ENCODE measurements at regions not wholly inside any gene's neighbourhood (a gene's known extent, or its start where the extent isn't known, plus 50 kb on each side); places are given as distances from the start of the nearest gene placed in this dataset.

DNA sequence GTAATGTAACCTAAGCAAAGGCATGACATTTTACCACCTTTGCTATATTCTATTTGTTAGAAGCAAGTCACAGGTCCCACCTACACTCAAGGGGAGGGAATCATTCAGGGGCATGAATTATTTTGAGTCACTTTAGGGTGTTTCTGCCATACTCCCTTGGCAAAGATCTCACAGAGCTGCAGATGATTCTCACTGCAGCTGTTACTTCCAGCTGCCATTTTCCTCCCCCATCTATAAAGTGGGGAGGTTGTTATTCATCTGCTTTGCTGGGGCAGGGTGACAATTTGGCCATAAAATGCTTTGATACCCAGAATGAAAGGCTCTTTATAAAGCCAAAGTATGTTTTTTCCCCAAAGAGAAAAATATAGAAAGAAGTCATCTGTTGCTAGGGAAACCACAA lies 136.5 kb upstream of the SMIM31 start:
- ATAC-seq (ENCODE audit: low FRiP score): no peak
- no peak for TF ChIP-seq CTCF (IDR thresholded peaks at IDR 0.05)
- DNase-seq (ENCODE audit: low spot score): no peak

GRCh38 chr4:164617911-164618310 lies 136.0 kb upstream of the SMIM31 start:
- DNase-seq (ENCODE audit: low spot score): no peak
- TF ChIP-seq CTCF (IDR thresholded peaks at IDR 0.05): no peak
- no peak for ATAC-seq (ENCODE audit: low FRiP score)

DNA sequence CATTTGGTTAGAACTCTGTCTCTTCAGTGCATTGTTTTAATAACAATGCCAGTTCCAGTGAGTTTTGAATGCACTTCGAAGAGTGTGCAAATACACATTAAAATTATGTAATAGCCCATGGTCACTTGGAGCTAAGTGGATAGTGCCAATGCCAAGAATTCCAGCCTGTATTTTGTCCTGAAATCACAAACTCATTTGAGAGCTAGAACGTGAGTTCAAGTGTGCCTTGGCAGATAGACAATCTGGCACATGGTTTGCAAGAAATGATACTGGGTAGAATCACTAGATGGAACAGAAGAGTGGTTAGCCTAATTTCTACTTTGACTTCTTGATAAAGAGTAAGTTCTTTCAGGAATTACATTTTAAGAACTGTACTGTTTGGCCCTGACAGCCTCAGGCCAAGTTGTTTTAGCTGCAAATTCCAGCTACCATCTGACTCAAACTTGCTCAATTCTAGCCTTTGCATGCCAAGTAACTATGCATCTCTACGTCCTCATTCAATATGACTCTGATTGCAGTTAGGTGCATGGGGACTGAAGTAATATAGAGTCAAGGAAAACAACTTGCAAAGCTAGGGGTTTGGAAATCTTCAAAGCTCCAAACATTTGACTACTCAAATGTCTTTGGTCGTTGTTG lies 131.9 kb upstream of the SMIM31 start:
- no peak for TF ChIP-seq CTCF (IDR thresholded peaks at IDR 0.05)
- ATAC-seq (ENCODE audit: low FRiP score) (no peak), DNase-seq (ENCODE audit: low spot score) (no peak)

DNA sequence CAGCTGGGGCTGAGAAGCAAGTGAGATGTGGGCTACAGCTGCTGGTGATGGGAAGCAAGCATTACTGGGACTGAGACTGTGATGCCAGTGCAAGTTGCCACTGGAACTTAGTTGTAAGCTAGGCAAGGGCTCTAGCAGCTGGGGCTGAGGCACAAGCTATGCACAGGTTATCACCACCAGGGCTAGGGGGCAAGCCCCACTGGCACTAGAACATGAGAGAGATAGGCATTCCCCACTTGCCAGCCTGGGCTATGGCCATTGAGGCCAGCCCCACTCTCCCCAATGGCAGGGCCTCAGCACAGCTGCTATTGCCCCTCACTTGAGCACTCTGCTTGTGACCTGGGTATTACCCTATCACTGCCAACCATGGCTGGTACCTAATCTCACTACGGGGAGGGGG lies 130.8 kb upstream of the SMIM31 start:
- TF ChIP-seq CTCF (IDR thresholded peaks at IDR 0.05): no peak
- DNase-seq (ENCODE audit: low spot score): no peak
- no peak for ATAC-seq (ENCODE audit: low FRiP score)

GRCh38 chr4:164639001-164639400 lies 114.9 kb upstream of the SMIM31 start:
- DNase-seq (ENCODE audit: low spot score): no peak
- ATAC-seq (ENCODE audit: low FRiP score): no peak
- TF ChIP-seq CTCF (IDR thresholded peaks at IDR 0.05): no peak

DNA sequence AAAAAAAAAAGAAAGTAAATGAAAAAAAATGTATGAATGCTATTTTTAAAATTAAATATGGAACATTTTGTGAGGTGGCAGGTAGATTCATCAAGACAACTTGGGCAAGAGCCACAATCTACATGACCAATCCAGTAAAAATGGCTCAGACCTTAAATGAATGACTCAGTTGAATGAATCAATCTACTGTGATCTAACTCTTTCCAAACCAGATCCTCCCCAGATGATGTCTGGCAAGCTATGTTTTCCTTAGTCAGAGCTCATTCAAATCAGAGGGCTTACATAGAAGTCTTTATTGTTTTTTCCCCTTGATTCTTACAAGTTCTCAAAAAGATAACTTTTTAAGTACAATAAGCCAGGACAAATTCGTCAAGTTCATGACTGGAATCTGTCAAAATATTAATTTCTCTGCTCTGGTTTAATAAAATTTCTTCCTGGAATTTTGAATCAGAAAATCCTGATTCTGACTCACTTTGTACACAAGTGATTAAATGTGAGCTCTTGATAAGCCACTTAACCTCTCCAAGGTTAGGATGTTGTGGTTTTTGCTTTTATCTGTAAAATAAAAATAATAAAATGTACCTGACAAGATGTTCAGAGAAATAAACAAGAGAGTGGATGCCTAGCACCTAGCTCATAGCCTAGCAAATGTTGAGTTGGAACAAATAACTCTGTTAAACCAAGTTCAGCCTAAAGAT lies 105.6 kb upstream of the SMIM31 start:
- peak; percentile 89 for ATAC-seq (ENCODE audit: low FRiP score)
- no peak for TF ChIP-seq CTCF (IDR thresholded peaks at IDR 0.05)
- no peak for DNase-seq (ENCODE audit: low spot score)

- DNase-seq (ENCODE audit: low spot score) (no peak), ATAC-seq (ENCODE audit: low FRiP score) (no peak)
- TF ChIP-seq CTCF (IDR thresholded peaks at IDR 0.05): no peak
Measured at GRCh38 chr4:164648849-164649212, 105.1 kb upstream of the SMIM31 start.

Data from omental fat pad (tissue), 3 donors.